GM06990 (cell line): ENCODE measurements at regions not wholly inside any gene's neighbourhood (a gene's known extent, or its start where the extent isn't known, plus 50 kb on each side); places are given as distances from the start of the nearest gene placed in this dataset.

Experiments
- DNase-seq: peaks from one replicate; pipeline ENCODE4 v3.0.0-alpha.2; 2011; ENCODE audit not compliant: insufficient read length; ENCODE audit errors: extremely low read depth
- H3K27me3 ChIP-seq: replicated peaks from 2 replicates; pipeline ENCODE4 v1.6.0; 2011; ENCODE audit warnings: low read length; ENCODE audit not compliant: control insufficient read depth, insufficient read depth
- H3K36me3 ChIP-seq: 2 replicates; pipeline ENCODE4 v1.5.1; 2011; ENCODE audit warnings: low read length; ENCODE audit not compliant: control insufficient read depth, insufficient read depth
- H3K4me3 ChIP-seq: replicated peaks from 2 replicates; pipeline ENCODE4 v1.5.1; 2011; ENCODE audit warnings: low read depth, mild to moderate bottlenecking, control low read depth, low read length
- TF ChIP-seq, protein P1 (sequence below): IDR thresholded peaks from 2 replicates; pipeline ENCODE4 v1.5.1; 2011; ENCODE audit warnings: low read length, control low read depth, mild to moderate bottlenecking, inconsistent platforms; ENCODE audit not compliant: insufficient read depth, poor library complexity, severe bottlenecking

DNA sequence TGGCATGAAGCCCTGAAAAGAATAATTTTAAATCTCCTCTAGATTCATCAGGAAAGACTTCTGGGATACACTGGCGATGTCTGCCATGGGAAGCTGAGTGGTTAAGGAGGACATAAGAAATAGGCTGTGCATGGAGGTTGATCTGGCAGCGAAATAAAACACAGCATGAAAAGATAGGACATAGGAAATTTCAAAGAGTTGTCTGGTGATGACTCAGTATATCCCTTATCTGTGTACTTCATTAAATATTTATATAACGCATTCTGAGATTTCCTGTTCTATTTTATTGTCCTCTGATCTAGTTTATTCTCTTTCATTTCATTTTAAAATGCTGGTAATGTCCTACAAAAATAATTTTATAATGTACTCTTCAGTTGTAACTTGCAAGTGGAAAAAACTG lies 1337.3 kb upstream of the DDX18 start:
- Histone ChIP-seq H3K4me3 (no peak overlapping the region), H3K36me3 (no peaks in the 10 kb centered on the region), H3K27me3 (no peaks in the 10 kb centered on the region)
- TF ChIP-seq, protein P1, sequence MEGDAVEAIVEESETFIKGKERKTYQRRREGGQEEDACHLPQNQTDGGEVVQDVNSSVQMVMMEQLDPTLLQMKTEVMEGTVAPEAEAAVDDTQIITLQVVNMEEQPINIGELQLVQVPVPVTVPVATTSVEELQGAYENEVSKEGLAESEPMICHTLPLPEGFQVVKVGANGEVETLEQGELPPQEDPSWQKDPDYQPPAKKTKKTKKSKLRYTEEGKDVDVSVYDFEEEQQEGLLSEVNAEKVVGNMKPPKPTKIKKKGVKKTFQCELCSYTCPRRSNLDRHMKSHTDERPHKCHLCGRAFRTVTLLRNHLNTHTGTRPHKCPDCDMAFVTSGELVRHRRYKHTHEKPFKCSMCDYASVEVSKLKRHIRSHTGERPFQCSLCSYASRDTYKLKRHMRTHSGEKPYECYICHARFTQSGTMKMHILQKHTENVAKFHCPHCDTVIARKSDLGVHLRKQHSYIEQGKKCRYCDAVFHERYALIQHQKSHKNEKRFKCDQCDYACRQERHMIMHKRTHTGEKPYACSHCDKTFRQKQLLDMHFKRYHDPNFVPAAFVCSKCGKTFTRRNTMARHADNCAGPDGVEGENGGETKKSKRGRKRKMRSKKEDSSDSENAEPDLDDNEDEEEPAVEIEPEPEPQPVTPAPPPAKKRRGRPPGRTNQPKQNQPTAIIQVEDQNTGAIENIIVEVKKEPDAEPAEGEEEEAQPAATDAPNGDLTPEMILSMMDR, result no peak
- DNase-seq, result no peak

DNA sequence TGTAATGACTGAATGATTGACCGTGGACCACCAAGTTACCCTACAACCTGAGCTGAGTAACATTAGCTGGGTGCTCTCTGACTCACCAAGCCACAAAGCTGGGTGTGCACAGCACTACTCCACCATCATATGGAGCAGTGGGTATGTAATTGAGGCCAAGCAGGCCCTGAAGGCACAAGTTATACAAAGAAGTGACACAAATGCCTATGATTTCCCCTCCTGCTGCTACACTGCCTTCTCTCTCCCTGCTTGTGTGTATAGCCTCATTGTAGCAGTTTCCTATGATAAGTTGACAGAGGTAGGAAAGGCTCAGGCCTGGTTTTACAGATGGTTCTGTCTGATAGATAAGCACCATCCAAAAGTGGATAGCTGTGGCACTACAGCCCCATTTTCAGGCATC lies 1327.2 kb upstream of the DDX18 start:
- TF ChIP-seq, protein P1, result no peak
- Histone ChIP-seq H3K27me3 (no peaks in the 10 kb centered on the region), H3K4me3 (no peak overlapping the region), H3K36me3 (no peaks in the 10 kb centered on the region)
- no peak for DNase-seq

DNA sequence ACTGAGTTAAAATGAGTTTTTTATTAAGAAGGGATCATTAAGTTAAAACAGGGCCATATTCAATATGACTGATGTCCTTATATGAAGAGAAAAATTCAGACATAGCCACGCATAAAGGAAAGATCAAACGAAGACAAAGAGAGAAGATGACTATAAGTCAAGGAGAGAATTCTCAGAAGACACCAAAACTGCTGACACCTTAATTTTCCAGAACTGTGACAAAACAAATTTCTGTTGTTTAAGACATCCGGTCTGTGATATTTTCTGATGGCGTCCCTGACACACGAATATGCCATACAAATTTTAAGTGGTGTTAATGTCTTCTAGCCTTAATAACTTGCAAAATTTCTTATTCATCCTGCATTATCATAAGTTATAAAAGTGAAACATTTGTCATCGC lies 1325.2 kb upstream of the DDX18 start:
- no peak overlapping the region for H3K4me3 ChIP-seq
- TF ChIP-seq, protein P1, result no peak
- H3K27me3 ChIP-seq, result no peaks in the 10 kb centered on the region
- DNase-seq, result no peak
- H3K36me3 ChIP-seq, result no peaks in the 10 kb centered on the region

DNA sequence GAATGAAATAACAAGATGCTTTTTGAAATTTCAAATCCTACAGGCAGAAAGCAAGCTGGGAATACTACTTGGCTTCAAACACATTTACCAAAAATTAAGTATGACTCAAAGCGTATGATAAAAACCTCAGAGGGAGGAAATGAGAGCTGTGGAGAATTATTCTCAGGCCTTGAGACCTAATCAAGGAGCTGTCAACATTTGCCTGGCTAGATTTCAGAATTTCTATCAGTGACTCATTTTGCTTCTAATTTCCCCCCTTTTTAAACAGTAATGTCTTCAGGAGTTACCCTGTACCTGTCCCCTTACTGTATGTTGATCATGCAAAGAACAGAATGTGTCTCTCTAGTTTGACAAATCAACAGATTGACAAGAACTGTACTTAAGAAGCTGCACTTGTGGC lies 1324.5 kb upstream of the DDX18 start:
- no peaks in the 10 kb centered on the region for H3K36me3 ChIP-seq
- no peak overlapping the region for H3K4me3 ChIP-seq
- TF ChIP-seq, protein P1, result no peak
- no peak for DNase-seq
- H3K27me3 ChIP-seq, result no peaks in the 10 kb centered on the region

DNA sequence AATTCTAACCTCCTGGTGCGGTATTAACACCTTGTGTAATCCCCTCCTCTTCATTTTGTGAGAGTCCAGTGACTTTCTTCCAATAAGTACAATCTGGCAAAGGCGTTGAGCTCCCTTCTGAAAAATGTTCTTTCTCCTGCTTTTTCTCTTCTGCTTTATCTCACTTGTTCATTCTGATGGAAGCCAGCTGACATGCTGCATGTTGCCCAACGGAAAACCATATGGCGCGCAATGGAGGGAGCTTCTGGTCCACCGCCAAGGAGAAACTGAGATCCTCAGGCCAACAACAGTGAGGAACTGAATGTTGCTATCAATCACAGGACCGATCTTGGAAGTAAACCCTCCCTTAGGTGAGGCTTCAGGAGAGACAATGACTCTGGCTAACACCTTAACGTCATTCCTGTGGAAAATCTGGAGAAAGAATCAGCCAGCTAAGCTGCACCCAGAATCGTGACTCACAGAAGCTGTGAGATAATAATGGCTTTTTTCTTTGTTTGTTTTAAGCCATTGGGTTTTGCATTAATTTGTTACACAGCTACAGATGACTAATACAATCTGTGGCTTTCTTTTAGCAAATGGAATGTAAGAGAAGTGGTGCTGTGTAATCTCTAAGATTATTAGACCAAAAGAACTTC lies 1323.9 kb upstream of the DDX18 start:
- no peak for DNase-seq
- H3K36me3 ChIP-seq, result no peaks in the 10 kb centered on the region
- TF ChIP-seq, protein P1, result no peak
- no peak overlapping the region for H3K4me3 ChIP-seq
- no peaks in the 10 kb centered on the region for H3K27me3 ChIP-seq

DNA sequence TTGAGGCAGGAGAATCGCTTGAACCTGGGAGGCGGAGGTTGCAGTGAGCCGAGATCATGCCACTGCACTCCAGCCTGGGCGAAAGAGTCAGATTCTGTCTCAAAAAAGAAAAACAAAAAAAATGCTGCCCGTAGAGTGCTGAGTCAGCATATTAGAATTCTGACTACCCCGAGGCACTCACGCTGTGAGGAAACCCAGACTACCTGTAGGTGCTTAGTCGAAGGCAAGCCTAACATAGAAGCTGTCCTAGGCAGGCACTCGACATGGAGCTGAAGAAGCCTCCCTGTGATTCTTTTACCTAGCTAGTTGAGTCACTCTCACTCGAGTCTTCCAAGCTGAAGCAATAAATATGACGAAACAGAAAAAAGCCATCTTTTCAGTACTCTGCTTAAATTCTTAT lies 1323.2 kb upstream of the DDX18 start:
- TF ChIP-seq, protein P1, result no peak
- H3K27me3 ChIP-seq, result no peaks in the 10 kb centered on the region
- no peak overlapping the region for H3K4me3 ChIP-seq
- DNase-seq, result no peak
- H3K36me3 ChIP-seq, result no peaks in the 10 kb centered on the region
